ENCODE measurements at regions not wholly inside any gene's neighbourhood (a gene's known extent, or its start where the extent isn't known, plus 50 kb on each side); places are given as distances from the start of the nearest gene placed in this dataset.
"Not testable (repeated sequence)": the region's sequence is repeated elsewhere in the genome, so short reads cannot be mapped to it uniquely, and the experiment has no call there.

- DNase-seq (ENCODE audit: low read depth, low spot score), result no peak
Measured at GRCh38 chr3:62926494-62926893, 51.3 kb upstream of the CADPS start.

- DNase-seq (ENCODE audit: low read depth, low spot score), result no peak
Measured at GRCh38 chr3:62928256-62928655, 53.0 kb upstream of the CADPS start.

- no peak for DNase-seq (ENCODE audit: low read depth, low spot score)
Measured at GRCh38 chr3:62929771-62930170, 54.6 kb upstream of the CADPS start.

- DNase-seq (ENCODE audit: low read depth, low spot score), result no peak
Measured at GRCh38 chr3:62935793-62936192, 60.6 kb upstream of the CADPS start.

- DNase-seq (ENCODE audit: low read depth, low spot score), result no peak
Measured at GRCh38 chr3:62936626-62937254, 61.5 kb upstream of the CADPS start.

- DNase-seq (ENCODE audit: low read depth, low spot score), result no peak
Measured at GRCh38 chr3:62938583-62938982, 63.4 kb upstream of the CADPS start.

GRCh38 chr3:62939707-62940106, 64.5 kb upstream of the CADPS start:
- no peak for DNase-seq (ENCODE audit: low read depth, low spot score)

- DNase-seq (ENCODE audit: low read depth, low spot score), result no peak
Measured at GRCh38 chr3:62940771-62941563, 65.8 kb upstream of the CADPS start.

GRCh38 chr3:62942227-62942626, 67.0 kb upstream of the CADPS start:
- no peak for DNase-seq (ENCODE audit: low read depth, low spot score)

- DNase-seq (ENCODE audit: low read depth, low spot score), result no peak
Measured at GRCh38 chr3:62942764-62943163, 67.5 kb upstream of the CADPS start.

GRCh38 chr3:62948921-62949320, 73.7 kb upstream of the CADPS start:
- no peak for DNase-seq (ENCODE audit: low read depth, low spot score)

GRCh38 chr3:62950210-62950609, 75.0 kb upstream of the CADPS start:
- no peak for DNase-seq (ENCODE audit: low read depth, low spot score)

- DNase-seq (ENCODE audit: low read depth, low spot score), result no peak
Measured at GRCh38 chr3:62951037-62951613, 75.9 kb upstream of the CADPS start.

GRCh38 chr3:62951880-62952279, 76.7 kb upstream of the CADPS start:
- not testable (repeated sequence) for DNase-seq (ENCODE audit: low read depth, low spot score)

- DNase-seq (ENCODE audit: low read depth, low spot score), result no peak
Measured at GRCh38 chr3:62954580-62954979, 79.4 kb upstream of the CADPS start.

GRCh38 chr3:62955126-62955525, 79.9 kb upstream of the CADPS start:
- no peak for DNase-seq (ENCODE audit: low read depth, low spot score)

GRCh38 chr3:62956411-62956810, 81.2 kb upstream of the CADPS start:
- DNase-seq (ENCODE audit: low read depth, low spot score), result no peak

GRCh38 chr3:62961874-62962556, 86.8 kb upstream of the CADPS start:
- DNase-seq (ENCODE audit: low read depth, low spot score), result no peak

- DNase-seq (ENCODE audit: low read depth, low spot score), result no peak
Measured at GRCh38 chr3:62962714-62963113, 87.5 kb upstream of the CADPS start.

- no peak for DNase-seq (ENCODE audit: low read depth, low spot score)
Measured at GRCh38 chr3:62965311-62965710, 90.1 kb upstream of the CADPS start.

- DNase-seq (ENCODE audit: low read depth, low spot score), result no peak
Measured at GRCh38 chr3:62968128-62968527, 92.9 kb upstream of the CADPS start.

GRCh38 chr3:62970648-62971047, 95.4 kb upstream of the CADPS start:
- no peak for DNase-seq (ENCODE audit: low read depth, low spot score)

All from pulmonary artery endothelial cell (primary cell).